GM12878 (cell line): ENCODE measurements at regions not wholly inside any gene's neighbourhood (a gene's known extent, or its start where the extent isn't known, plus 50 kb on each side); places are given as distances from the start of the nearest gene placed in this dataset.

Source experiments
- EP300 ChIP-seq, 2 experiments: fragments of 150-350 bp in 1 of 2; IDR thresholded peaks; 2 replicates each; pipeline ENCODE4 v1.6.1; 2011 to 2012; ENCODE audit warnings: low read depth in 2 of 2, low read length in 2 of 2, borderline replicate concordance in 1 of 2, improper control_type of control experiment in 1 of 2, inconsistent platforms in 1 of 2; ENCODE audit not compliant: control insufficient read depth in 1 of 2
- IKZF1 ChIP-seq: fragments of 450-650 bp; conservative IDR thresholded peaks from 2 replicates; pipeline ENCODE4 v1.6.1; 2017; ENCODE audit warnings: antibody characterized with exemption, mild to moderate bottlenecking
- IKZF2 ChIP-seq, 2 experiments: fragments of 450-650 bp; IDR thresholded peaks; 2 replicates each; pipeline ENCODE4 v1.6.1; 2017; ENCODE audit warnings: mild to moderate bottlenecking in 2 of 2, moderate library complexity in 2 of 2
- MEF2B ChIP-seq: fragments of 450-650 bp; IDR thresholded peaks from 2 replicates; pipeline ENCODE4 v1.6.1; 2018; ENCODE audit warnings: mild to moderate bottlenecking, moderate library complexity; ENCODE audit not compliant: partially characterized antibody, poor library complexity, severe bottlenecking
- MTA2 ChIP-seq: fragments of 450-650 bp; IDR thresholded peaks from 2 replicates; pipeline ENCODE4 v1.6.1; 2016; ENCODE audit warnings: low read depth, mild to moderate bottlenecking, moderate library complexity
- NFIC ChIP-seq: IDR thresholded peaks from 2 replicates; pipeline ENCODE4 v1.6.1; 2012; ENCODE audit warnings: low read depth, mild to moderate bottlenecking, inconsistent platforms, low read length, moderate library complexity
- NR2C1 ChIP-seq: fragments of 450-650 bp; IDR thresholded peaks from 2 replicates; pipeline ENCODE4 v1.6.1; 2017; ENCODE audit warnings: antibody characterized with exemption, mild to moderate bottlenecking, moderate library complexity
- NRF1 ChIP-seq: conservative IDR thresholded peaks from 2 replicates; pipeline ENCODE4 v1.6.1; 2011; ENCODE audit warnings: mild to moderate bottlenecking, low read depth, low read length, improper control_type of control experiment
- PBX3 ChIP-seq: IDR thresholded peaks from 2 replicates; pipeline ENCODE4 v1.6.1; 2011; ENCODE audit warnings: mild to moderate bottlenecking, low read depth, low read length, moderate library complexity; ENCODE audit not compliant: insufficient replicate concordance
- TARDBP ChIP-seq: IDR thresholded peaks from 2 replicates; pipeline ENCODE4 v1.6.1; 2016; ENCODE audit warnings: borderline replicate concordance
- TF ChIP-seq, protein P1 (sequence below): fragments of 450-650 bp; IDR thresholded peaks from 2 replicates; pipeline ENCODE4 v1.6.1; 2016; ENCODE audit warnings: mild to moderate bottlenecking, moderate library complexity, borderline replicate concordance
- TF ChIP-seq, protein P2 (sequence below): IDR thresholded peaks from 2 replicates; pipeline ENCODE4 v1.6.1; 2012; ENCODE audit warnings: improper control_type of control experiment, low read depth, low read length; ENCODE audit not compliant: insufficient replicate concordance
- TF ChIP-seq, protein P3 (sequence below): IDR thresholded peaks from 2 replicates; pipeline ENCODE4 v1.6.1; 2012; ENCODE audit warnings: low read length, inconsistent platforms

DNA sequence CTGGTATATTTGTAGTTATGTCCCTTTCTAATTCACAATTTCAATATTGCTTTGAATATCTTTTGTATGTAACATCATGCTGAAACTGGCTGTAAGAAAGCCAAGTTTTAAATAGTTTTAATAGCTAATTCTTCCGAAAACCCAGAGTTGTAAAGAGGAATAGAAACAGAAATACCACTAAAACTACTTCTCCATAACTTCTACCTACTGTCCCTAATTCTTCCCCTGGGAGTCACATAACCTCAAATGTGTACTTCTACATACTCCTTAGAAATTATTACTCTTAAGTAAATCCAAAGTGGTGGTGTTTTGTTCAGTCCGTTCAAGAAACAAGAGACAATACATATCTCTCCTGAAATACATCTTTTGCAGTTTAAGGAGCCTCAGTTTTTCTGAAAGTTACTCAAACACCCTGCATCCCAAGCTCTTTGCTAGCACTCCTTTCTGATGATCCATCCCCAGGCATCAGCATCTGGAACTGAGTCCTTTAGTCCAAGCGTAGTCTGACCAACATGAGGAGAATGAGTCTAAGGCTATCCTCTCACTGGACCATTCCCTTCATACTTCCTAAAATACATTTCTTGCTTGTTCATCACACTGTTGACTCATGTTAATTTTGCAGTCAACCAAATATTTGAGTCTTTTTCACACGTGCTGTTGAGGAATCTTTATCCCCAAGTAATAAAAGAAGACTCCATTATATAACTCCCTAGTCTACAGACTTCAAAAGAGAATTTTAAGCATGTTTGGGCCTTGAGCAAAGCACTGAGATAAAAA is 214.3 kb upstream of the NUDT4 start (continued):
- no peak for TF ChIP-seq NR2C1
- no peak for TF ChIP-seq TARDBP
- TF ChIP-seq PBX3: no peak
- TF ChIP-seq EP300 (IDR thresholded peaks at IDR 0.05; ENCODE audit: borderline replicate concordance in 1 of 2, control insufficient read depth in 1 of 2, low read depth in 2 of 2, low read length in 2 of 2): peak in 1 of 2 experiments; percentile 18; a peak in 1 of 4 replicates
- TF ChIP-seq, protein P1, sequence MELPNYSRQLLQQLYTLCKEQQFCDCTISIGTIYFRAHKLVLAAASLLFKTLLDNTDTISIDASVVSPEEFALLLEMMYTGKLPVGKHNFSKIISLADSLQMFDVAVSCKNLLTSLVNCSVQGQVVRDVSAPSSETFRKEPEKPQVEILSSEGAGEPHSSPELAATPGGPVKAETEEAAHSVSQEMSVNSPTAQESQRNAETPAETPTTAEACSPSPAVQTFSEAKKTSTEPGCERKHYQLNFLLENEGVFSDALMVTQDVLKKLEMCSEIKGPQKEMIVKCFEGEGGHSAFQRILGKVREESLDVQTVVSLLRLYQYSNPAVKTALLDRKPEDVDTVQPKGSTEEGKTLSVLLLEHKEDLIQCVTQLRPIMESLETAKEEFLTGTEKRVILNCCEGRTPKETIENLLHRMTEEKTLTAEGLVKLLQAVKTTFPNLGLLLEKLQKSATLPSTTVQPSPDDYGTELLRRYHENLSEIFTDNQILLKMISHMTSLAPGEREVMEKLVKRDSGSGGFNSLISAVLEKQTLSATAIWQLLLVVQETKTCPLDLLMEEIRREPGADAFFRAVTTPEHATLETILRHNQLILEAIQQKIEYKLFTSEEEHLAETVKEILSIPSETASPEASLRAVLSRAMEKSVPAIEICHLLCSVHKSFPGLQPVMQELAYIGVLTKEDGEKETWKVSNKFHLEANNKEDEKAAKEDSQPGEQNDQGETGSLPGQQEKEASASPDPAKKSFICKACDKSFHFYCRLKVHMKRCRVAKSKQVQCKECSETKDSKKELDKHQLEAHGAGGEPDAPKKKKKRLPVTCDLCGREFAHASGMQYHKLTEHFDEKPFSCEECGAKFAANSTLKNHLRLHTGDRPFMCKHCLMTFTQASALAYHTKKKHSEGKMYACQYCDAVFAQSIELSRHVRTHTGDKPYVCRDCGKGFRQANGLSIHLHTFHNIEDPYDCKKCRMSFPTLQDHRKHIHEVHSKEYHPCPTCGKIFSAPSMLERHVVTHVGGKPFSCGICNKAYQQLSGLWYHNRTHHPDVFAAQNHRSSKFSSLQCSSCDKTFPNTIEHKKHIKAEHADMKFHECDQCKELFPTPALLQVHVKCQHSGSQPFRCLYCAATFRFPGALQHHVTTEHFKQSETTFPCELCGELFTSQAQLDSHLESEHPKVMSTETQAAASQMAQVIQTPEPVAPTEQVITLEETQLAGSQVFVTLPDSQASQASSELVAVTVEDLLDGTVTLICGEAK: no peak
- peak; percentile 38 for TF ChIP-seq IKZF1
- peak; percentile 87 for TF ChIP-seq MEF2B
- TF ChIP-seq, protein P2, sequence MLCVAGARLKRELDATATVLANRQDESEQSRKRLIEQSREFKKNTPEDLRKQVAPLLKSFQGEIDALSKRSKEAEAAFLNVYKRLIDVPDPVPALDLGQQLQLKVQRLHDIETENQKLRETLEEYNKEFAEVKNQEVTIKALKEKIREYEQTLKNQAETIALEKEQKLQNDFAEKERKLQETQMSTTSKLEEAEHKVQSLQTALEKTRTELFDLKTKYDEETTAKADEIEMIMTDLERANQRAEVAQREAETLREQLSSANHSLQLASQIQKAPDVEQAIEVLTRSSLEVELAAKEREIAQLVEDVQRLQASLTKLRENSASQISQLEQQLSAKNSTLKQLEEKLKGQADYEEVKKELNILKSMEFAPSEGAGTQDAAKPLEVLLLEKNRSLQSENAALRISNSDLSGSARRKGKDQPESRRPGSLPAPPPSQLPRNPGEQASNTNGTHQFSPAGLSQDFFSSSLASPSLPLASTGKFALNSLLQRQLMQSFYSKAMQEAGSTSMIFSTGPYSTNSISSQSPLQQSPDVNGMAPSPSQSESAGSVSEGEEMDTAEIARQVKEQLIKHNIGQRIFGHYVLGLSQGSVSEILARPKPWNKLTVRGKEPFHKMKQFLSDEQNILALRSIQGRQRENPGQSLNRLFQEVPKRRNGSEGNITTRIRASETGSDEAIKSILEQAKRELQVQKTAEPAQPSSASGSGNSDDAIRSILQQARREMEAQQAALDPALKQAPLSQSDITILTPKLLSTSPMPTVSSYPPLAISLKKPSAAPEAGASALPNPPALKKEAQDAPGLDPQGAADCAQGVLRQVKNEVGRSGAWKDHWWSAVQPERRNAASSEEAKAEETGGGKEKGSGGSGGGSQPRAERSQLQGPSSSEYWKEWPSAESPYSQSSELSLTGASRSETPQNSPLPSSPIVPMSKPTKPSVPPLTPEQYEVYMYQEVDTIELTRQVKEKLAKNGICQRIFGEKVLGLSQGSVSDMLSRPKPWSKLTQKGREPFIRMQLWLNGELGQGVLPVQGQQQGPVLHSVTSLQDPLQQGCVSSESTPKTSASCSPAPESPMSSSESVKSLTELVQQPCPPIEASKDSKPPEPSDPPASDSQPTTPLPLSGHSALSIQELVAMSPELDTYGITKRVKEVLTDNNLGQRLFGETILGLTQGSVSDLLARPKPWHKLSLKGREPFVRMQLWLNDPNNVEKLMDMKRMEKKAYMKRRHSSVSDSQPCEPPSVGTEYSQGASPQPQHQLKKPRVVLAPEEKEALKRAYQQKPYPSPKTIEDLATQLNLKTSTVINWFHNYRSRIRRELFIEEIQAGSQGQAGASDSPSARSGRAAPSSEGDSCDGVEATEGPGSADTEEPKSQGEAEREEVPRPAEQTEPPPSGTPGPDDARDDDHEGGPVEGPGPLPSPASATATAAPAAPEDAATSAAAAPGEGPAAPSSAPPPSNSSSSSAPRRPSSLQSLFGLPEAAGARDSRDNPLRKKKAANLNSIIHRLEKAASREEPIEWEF: no peak
- peak; percentile 59; the same call in 1 of the 2 replicates for TF ChIP-seq MTA2
- TF ChIP-seq IKZF2 (IDR thresholded peaks at IDR 0.05): peak; percentile 70 to 75
- peak; percentile 69; the same call in 1 of the 2 replicates for TF ChIP-seq NFIC
- TF ChIP-seq, protein P3, sequence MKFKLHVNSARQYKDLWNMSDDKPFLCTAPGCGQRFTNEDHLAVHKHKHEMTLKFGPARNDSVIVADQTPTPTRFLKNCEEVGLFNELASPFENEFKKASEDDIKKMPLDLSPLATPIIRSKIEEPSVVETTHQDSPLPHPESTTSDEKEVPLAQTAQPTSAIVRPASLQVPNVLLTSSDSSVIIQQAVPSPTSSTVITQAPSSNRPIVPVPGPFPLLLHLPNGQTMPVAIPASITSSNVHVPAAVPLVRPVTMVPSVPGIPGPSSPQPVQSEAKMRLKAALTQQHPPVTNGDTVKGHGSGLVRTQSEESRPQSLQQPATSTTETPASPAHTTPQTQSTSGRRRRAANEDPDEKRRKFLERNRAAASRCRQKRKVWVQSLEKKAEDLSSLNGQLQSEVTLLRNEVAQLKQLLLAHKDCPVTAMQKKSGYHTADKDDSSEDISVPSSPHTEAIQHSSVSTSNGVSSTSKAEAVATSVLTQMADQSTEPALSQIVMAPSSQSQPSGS: 0 out of 2 replicates have a peak, but pooled peaks have one; percentile 41
- TF ChIP-seq NRF1: no peak
- TF ChIP-seq, all 136 proteins: peak for 14
